SU-DHL-6 (cell line): ENCODE measurements at regions not wholly inside any gene's neighbourhood (a gene's known extent, or its start where the extent isn't known, plus 50 kb on each side); places are given as distances from the start of the nearest gene placed in this dataset.

ENCODE experiments used
- EZH2phosphoT487 ChIP-seq: fragments of 200-600 bp; sonication (generic), shearing (Covaris generic); conservative IDR thresholded peaks from 2 replicates; pipeline ENCODE4 v1.6.1; 2018; ENCODE audit warnings: mild to moderate bottlenecking, antibody characterized with exemption, low read length, moderate library complexity, mixed read lengths
- TF ChIP-seq, protein P1 (sequence below): fragments of 200-600 bp; sonication (generic); IDR thresholded peaks from one replicate; pipeline ENCODE4 v1.5.1; 2017; ENCODE audit warnings: antibody characterized with exemption, mild to moderate bottlenecking, low read length, moderate library complexity; ENCODE audit not compliant: insufficient read depth, poor library complexity, severe bottlenecking

DNA sequence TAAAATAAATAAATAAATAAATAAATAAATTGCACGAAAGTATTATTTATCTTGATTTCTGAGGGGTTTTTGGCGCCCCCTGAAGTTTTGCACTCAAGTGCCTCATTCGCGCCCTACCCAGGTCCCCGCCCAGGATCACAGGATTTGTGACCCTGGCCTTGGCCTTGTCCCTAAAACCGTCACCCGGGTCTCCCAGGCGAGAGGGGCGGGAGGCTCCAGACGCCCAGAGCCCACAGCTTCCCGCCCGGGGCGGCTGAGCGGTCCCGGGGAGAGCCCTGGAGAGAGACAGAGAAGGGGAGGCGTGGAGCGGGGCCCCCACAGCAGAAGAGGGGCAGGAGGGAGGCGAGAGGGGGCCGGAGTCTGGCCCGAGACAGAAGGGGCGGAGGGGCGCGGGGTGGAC, 91.8 kb upstream of the CASZ1 start:
- TF ChIP-seq, protein P1, sequence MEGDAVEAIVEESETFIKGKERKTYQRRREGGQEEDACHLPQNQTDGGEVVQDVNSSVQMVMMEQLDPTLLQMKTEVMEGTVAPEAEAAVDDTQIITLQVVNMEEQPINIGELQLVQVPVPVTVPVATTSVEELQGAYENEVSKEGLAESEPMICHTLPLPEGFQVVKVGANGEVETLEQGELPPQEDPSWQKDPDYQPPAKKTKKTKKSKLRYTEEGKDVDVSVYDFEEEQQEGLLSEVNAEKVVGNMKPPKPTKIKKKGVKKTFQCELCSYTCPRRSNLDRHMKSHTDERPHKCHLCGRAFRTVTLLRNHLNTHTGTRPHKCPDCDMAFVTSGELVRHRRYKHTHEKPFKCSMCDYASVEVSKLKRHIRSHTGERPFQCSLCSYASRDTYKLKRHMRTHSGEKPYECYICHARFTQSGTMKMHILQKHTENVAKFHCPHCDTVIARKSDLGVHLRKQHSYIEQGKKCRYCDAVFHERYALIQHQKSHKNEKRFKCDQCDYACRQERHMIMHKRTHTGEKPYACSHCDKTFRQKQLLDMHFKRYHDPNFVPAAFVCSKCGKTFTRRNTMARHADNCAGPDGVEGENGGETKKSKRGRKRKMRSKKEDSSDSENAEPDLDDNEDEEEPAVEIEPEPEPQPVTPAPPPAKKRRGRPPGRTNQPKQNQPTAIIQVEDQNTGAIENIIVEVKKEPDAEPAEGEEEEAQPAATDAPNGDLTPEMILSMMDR = no peak
- no peak for TF ChIP-seq EZH2phosphoT487
